Gastroesophageal sphincter (tissue), 4 donors: ENCODE measurements at regions not wholly inside any gene's neighbourhood (a gene's known extent, or its start where the extent isn't known, plus 50 kb on each side); places are given as distances from the start of the nearest gene placed in this dataset.

Source experiments
- ATAC-seq: fragments of 150-250 bp; one replicate; pipeline ENCODE4 v1.9.1; 2016; ENCODE audit warnings: mild to moderate bottlenecking, moderate library complexity
- H3K27ac ChIP-seq, 4 donors: fragments of 200-600 bp; sonication (generic) in 3 of 4; 1 replicate in 3 of 4; 2 replicates in 1 of 4; pipeline ENCODE4 v1.5.1; 2016 to 2019
- H3K27me3 ChIP-seq: fragments of 200-600 bp; sonication (generic); one replicate; pipeline ENCODE4 v1.5.1; 2019
- H3K36me3 ChIP-seq, 2 donors: fragments of 200-600 bp; sonication (generic); one replicate each; pipeline ENCODE4 v1.5.1; 2019; ENCODE audit warnings: control low read depth in 1 of 2
- H3K4me1 ChIP-seq, 3 donors: fragments of 200-600 bp; sonication (generic); 1 replicate in 2 of 3; 2 replicates in 1 of 3; pipeline ENCODE4 v1.5.1; 2016 to 2019; ENCODE audit warnings: control low read depth in 2 of 3
- H3K4me3 ChIP-seq, 2 donors: fragments of 200-600 bp; sonication (generic); one replicate each; pipeline ENCODE4 v1.5.1; 2019; ENCODE audit warnings: mild to moderate bottlenecking in 1 of 2, moderate library complexity in 1 of 2
- H3K9me3 ChIP-seq, 3 donors: fragments of 200-600 bp; sonication (generic); one replicate each; pipeline ENCODE4 v1.5.1; 2017 to 2019; ENCODE audit warnings: control low read depth in 2 of 3
- CTCF ChIP-seq, 4 experiments: fragments of 200-600 bp in 2 of 4; fragments of 450-650 bp in 2 of 4; sonication (generic) in 1 of 4; IDR thresholded peaks; one replicate each; pipeline ENCODE4 v1.5.1; 2017 to 2019; ENCODE audit warnings: antibody characterized with exemption in 4 of 4, mild to moderate bottlenecking in 2 of 4, moderate library complexity in 2 of 4
- EP300 ChIP-seq: sonication (generic); formaldehyde crosslinking; IDR thresholded peaks from one replicate; pipeline ENCODE4 v1.6.1; 2017; ENCODE audit warnings: antibody characterized with exemption, mild to moderate bottlenecking
- POLR2A ChIP-seq, 2 donors: fragments of 450-650 bp; IDR thresholded peaks; one replicate each; pipeline ENCODE4 v1.6.1; 2017; ENCODE audit warnings: antibody characterized with exemption in 2 of 2, mild to moderate bottlenecking in 2 of 2, moderate library complexity in 1 of 2
- POLR2AphosphoS5 ChIP-seq: sonication (generic); formaldehyde crosslinking; IDR thresholded peaks from one replicate; pipeline ENCODE4 v1.6.1; 2017; ENCODE audit warnings: antibody characterized with exemption
- WGBS, 2 donors: methylation state at CpG; one replicate each; pipeline ENCODE4 v1.1.5; 2018; ENCODE audit warnings: low coverage in 1 of 2; 5-methylcytosine and 5-hydroxymethylcytosine counted together

GRCh38 chr21:16424331-16424751 lies 694.6 kb downstream of the USP25 start:
- peak; percentile 24 for ATAC-seq
- WGBS, 2 donors = 20 to 21% methylated on average over 5 of the region's 5 CpGs
- Histone ChIP-seq H3K4me1 (peaks cover 0 to 7% (median 0%) of the 10 kb centered on the region in 3 donors), H3K36me3 (no peaks in the 10 kb centered on the region), H3K4me3 (peak overlapping the region; percentile 19 to 42), H3K27me3 (no peaks in the 10 kb centered on the region), H3K9me3 (no peaks in the 10 kb centered on the region), H3K27ac (peak overlapping the region; percentile 47 to 67 (median 58))
- TF ChIP-seq POLR2AphosphoS5 = no peak
- TF ChIP-seq POLR2A (IDR thresholded peaks at IDR 0.05) = no peak
- TF ChIP-seq EP300 = no peak
- TF ChIP-seq CTCF (IDR thresholded peaks at IDR 0.05) = no peak

GRCh38 chr21:16425376-16425775 lies 695.6 kb downstream of the USP25 start:
- Histone ChIP-seq H3K4me1 (no peaks in the 10 kb centered on the region), H3K36me3 (no peaks in the 10 kb centered on the region), H3K27ac (peak overlapping the region in 1 of 4 donors; percentile 29), H3K27me3 (no peaks in the 10 kb centered on the region), H3K9me3 (no peaks in the 10 kb centered on the region), H3K4me3 (no peak overlapping the region)
- no peak for ATAC-seq
- no peak for TF ChIP-seq CTCF (IDR thresholded peaks at IDR 0.05)
- TF ChIP-seq EP300 = no peak
- TF ChIP-seq POLR2A (IDR thresholded peaks at IDR 0.05) = no peak
- TF ChIP-seq POLR2AphosphoS5 = no peak

- ATAC-seq = no peak
- Histone ChIP-seq H3K9me3 (no peaks in the 10 kb centered on the region), H3K27ac (peak overlapping the region in 1 of 4 donors; percentile 6), H3K36me3 (no peaks in the 10 kb centered on the region), H3K27me3 (no peaks in the 10 kb centered on the region), H3K4me1 (no peaks in the 10 kb centered on the region), H3K4me3 (no peak overlapping the region)
- 47 to 71% methylated on average over 6 of the region's 6 CpGs for WGBS, 2 donors
- no peak for TF ChIP-seq EP300
- TF ChIP-seq POLR2A (IDR thresholded peaks at IDR 0.05) = no peak
- TF ChIP-seq CTCF (IDR thresholded peaks at IDR 0.05) = no peak
- no peak for TF ChIP-seq POLR2AphosphoS5
Measured at GRCh38 chr21:16426936-16427335, 697.2 kb downstream of the USP25 start.

DNA sequence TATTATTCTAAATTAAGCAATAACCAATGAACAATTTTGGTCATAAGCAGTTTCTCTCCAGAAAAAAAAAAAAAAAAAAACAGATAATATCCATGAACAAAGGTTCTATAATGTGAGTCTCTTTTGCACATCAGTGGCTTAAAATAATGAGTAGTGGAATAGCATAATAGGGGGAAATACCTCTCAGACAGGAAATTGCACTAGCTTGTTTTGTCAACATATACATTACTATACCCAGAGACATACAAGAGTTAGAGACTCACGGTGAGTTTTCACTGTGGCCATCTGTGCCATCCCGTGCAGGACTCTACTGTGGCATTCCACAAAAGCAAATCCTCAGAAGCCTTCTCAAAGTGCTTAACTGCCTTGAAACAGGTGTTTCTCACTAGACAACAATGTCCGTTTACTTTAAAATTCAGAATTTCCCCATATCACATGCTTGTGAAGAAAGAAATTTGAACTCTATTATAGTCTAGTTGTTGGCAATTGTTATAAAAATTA lies 697.9 kb downstream of the USP25 start:
- no peaks in the 10 kb centered on the region for H3K27me3 ChIP-seq
- H3K27ac ChIP-seq = no peak overlapping the region
- no peaks in the 10 kb centered on the region for H3K4me1 ChIP-seq
- no peak overlapping the region for H3K4me3 ChIP-seq
- no peaks in the 10 kb centered on the region for H3K36me3 ChIP-seq
- WGBS, 2 donors = 75 to 80% methylated on average over 3 of the region's 3 CpGs
- ATAC-seq = no peak
- TF ChIP-seq CTCF (IDR thresholded peaks at IDR 0.05) = no peak
- TF ChIP-seq EP300 = no peak
- no peak for TF ChIP-seq POLR2AphosphoS5
- no peak for TF ChIP-seq POLR2A (IDR thresholded peaks at IDR 0.05)
- no peaks in the 10 kb centered on the region for H3K9me3 ChIP-seq

GRCh38 chr21:16437586-16437985 lies 707.8 kb downstream of the USP25 start:
- H3K4me3 ChIP-seq = no peak overlapping the region
- H3K4me1 ChIP-seq = peaks cover 0 to 9% (median 0%) of the 10 kb centered on the region in 3 donors
- WGBS, 2 donors = 71% methylated on average over 1 of the region's 1 CpG
- TF ChIP-seq EP300 = no peak
- no peak for TF ChIP-seq POLR2A (IDR thresholded peaks at IDR 0.05)
- TF ChIP-seq CTCF (IDR thresholded peaks at IDR 0.05) = no peak
- no peak for TF ChIP-seq POLR2AphosphoS5
- H3K9me3 ChIP-seq = no peaks in the 10 kb centered on the region
- no peak overlapping the region for H3K27ac ChIP-seq
- H3K36me3 ChIP-seq = no peaks in the 10 kb centered on the region
- no peak for ATAC-seq
- no peaks in the 10 kb centered on the region for H3K27me3 ChIP-seq
